Trophoblast cell (in vitro differentiated cells and primary cell): ENCODE measurements at regions not wholly inside any gene's neighbourhood (a gene's known extent, or its start where the extent isn't known, plus 50 kb on each side); places are given as distances from the start of the nearest gene placed in this dataset.

Source experiments
- DNase-seq, 2 donors: peaks; one replicate each; pipeline ENCODE4 v3.0.0-alpha.2; 2016
- H2AFZ ChIP-seq: 2 replicates; pipeline ENCODE4 v1.6.1; 2013; ENCODE audit warnings: low read length, moderate library complexity, mild to moderate bottlenecking; ENCODE audit not compliant: insufficient read depth, poor library complexity
- H2AK5ac ChIP-seq: 2 replicates; pipeline ENCODE4 v1.6.1; 2013; ENCODE audit warnings: mild to moderate bottlenecking, low read length
- H2BK120ac ChIP-seq: 2 replicates; pipeline ENCODE4 v1.6.1; 2013; ENCODE audit warnings: low read length, mild to moderate bottlenecking, moderate library complexity; ENCODE audit not compliant: insufficient read depth, poor library complexity
- H2BK12ac ChIP-seq: 2 replicates; pipeline ENCODE4 v1.6.1; 2013; ENCODE audit warnings: mild to moderate bottlenecking, low read length, moderate library complexity
- H2BK5ac ChIP-seq: 2 replicates; pipeline ENCODE4 v1.6.1; 2013; ENCODE audit warnings: low read length, low read depth, moderate library complexity, mild to moderate bottlenecking; ENCODE audit not compliant: poor library complexity
- H3K14ac ChIP-seq: 2 replicates; pipeline ENCODE4 v1.6.1; 2013; ENCODE audit warnings: mild to moderate bottlenecking, low read length
- H3K18ac ChIP-seq: 2 replicates; pipeline ENCODE4 v1.6.1; 2013; ENCODE audit warnings: mild to moderate bottlenecking, low read length
- H3K23ac ChIP-seq: 2 replicates; pipeline ENCODE4 v1.6.1; 2013; ENCODE audit warnings: low read length
- H3K27ac ChIP-seq: 2 replicates; pipeline ENCODE4 v1.5.1; 2013; ENCODE audit warnings: low read depth, mild to moderate bottlenecking, inconsistent platforms, low read length, moderate library complexity
- H3K27me3 ChIP-seq: 2 replicates; pipeline ENCODE4 v1.6.1; 2013; ENCODE audit warnings: inconsistent platforms, mild to moderate bottlenecking, low read length, moderate library complexity; ENCODE audit not compliant: insufficient read depth
- H3K36me3 ChIP-seq, 2 experiments: 1 replicate in 1 of 2; 2 replicates in 1 of 2; pipeline ENCODE4 v1.6.1; 2013; ENCODE audit warnings: low read length in 2 of 2, mild to moderate bottlenecking in 2 of 2, moderate library complexity in 1 of 2; ENCODE audit not compliant: insufficient read depth in 2 of 2, control insufficient read depth in 1 of 2
- H3K4ac ChIP-seq: 2 replicates; pipeline ENCODE4 v1.6.1; 2013; ENCODE audit warnings: low read depth, mild to moderate bottlenecking, low read length, moderate library complexity
- H3K4me1 ChIP-seq, 2 experiments: 1 replicate in 1 of 2; 2 replicates in 1 of 2; pipeline ENCODE4 v1.6.1; 2013; ENCODE audit warnings: low read length in 2 of 2, mild to moderate bottlenecking in 2 of 2, moderate library complexity in 1 of 2; ENCODE audit not compliant: insufficient read depth in 2 of 2, control insufficient read depth in 1 of 2
- H3K4me2 ChIP-seq: 2 replicates; pipeline ENCODE4 v1.6.1; 2013; ENCODE audit warnings: inconsistent platforms, mild to moderate bottlenecking, low read length, moderate library complexity
- H3K4me3 ChIP-seq: 2 replicates; pipeline ENCODE4 v1.5.1; 2013; ENCODE audit warnings: mild to moderate bottlenecking, low read depth, low read length, inconsistent platforms
- H3K79me1 ChIP-seq: one replicate; pipeline ENCODE4 v1.6.1; 2013; ENCODE audit warnings: low read length
- H3K79me2 ChIP-seq: 2 replicates; pipeline ENCODE4 v1.6.1; 2013; ENCODE audit warnings: low read length, mild to moderate bottlenecking; ENCODE audit not compliant: control insufficient read depth, insufficient read depth, poor library complexity
- H3K9ac ChIP-seq: 2 replicates; pipeline ENCODE4 v1.6.1; 2013; ENCODE audit warnings: mild to moderate bottlenecking, low read length
- H3K9me3 ChIP-seq: 2 replicates; pipeline ENCODE4 v1.6.1; 2013; ENCODE audit warnings: low read depth, mild to moderate bottlenecking, control low read depth, inconsistent platforms, low read length; ENCODE audit not compliant: insufficient read depth
- H4K12ac ChIP-seq: 2 replicates; pipeline ENCODE4 v1.6.1; 2013; ENCODE audit warnings: low read depth, mild to moderate bottlenecking, low read length, moderate library complexity
- H4K8ac ChIP-seq: 2 replicates; pipeline ENCODE4 v1.6.1; 2013; ENCODE audit warnings: low read depth, mild to moderate bottlenecking, low read length, moderate library complexity
- H4K91ac ChIP-seq: one replicate; pipeline ENCODE4 v1.6.1; 2013; ENCODE audit warnings: low read depth, mild to moderate bottlenecking, low read length, moderate library complexity
- WGBS: extraction: QIAGEN DNeasy Blood & Tissue Kit; methylation state at CpG from one replicate; pipeline ENCODE4 v1.1.7; 2013; ENCODE audit warnings: missing lambda C conversion rate; ENCODE audit not compliant: insufficient read length, insufficient coverage; ENCODE audit errors: extremely low coverage; 5-methylcytosine and 5-hydroxymethylcytosine counted together

GRCh38 chr10:131700506-131700905 is 200.3 kb upstream of the PPP2R2D start:
- DNase-seq = no peak
- H2BK12ac ChIP-seq = no peak overlapping the region
- WGBS = no CpG with 5 or more reads among the region's 10 CpGs

GRCh38 chr10:131701131-131701947 is 199.5 kb upstream of the PPP2R2D start:
- H3K9me3 ChIP-seq = peaks cover 4% of the 10 kb centered on the region
- H3K36me3 ChIP-seq = no peaks in the 10 kb centered on the region
- no peak overlapping the region for H3K14ac ChIP-seq
- no CpG with 5 or more reads among the region's 15 CpGs for WGBS
- H3K79me1 ChIP-seq = no peaks in the 10 kb centered on the region
- H2BK5ac ChIP-seq = no peak overlapping the region
- no peak overlapping the region for H3K27ac ChIP-seq
- no peak overlapping the region for H2BK120ac ChIP-seq
- no peak overlapping the region for H3K4ac ChIP-seq
- no peak overlapping the region for H3K4me3 ChIP-seq
- no peak overlapping the region for H2BK12ac ChIP-seq
- no peaks in the 10 kb centered on the region for H3K79me2 ChIP-seq
- no peak overlapping the region for H3K9ac ChIP-seq
- H3K18ac ChIP-seq = no peak overlapping the region
- no peak overlapping the region for H3K4me2 ChIP-seq
- no peaks in the 10 kb centered on the region for H3K27me3 ChIP-seq
- H4K91ac ChIP-seq = no peak overlapping the region
- H2AFZ ChIP-seq = no peak overlapping the region
- H2AK5ac ChIP-seq = no peak overlapping the region
- H3K4me1 ChIP-seq = no peaks in the 10 kb centered on the region
- H4K8ac ChIP-seq = no peak overlapping the region
- DNase-seq = no peak
- no peak overlapping the region for H3K23ac ChIP-seq
- no peak overlapping the region for H4K12ac ChIP-seq

More at GRCh38 chr10:131700506-131700905, 200.3 kb upstream of the PPP2R2D start:
- no peak overlapping the region for H2BK120ac ChIP-seq
- H4K91ac ChIP-seq = no peak overlapping the region
- no peak overlapping the region for H2AFZ ChIP-seq
- no peak overlapping the region for H3K14ac ChIP-seq
- H3K4ac ChIP-seq = no peak overlapping the region
- H3K23ac ChIP-seq = no peak overlapping the region
- H2BK5ac ChIP-seq = no peak overlapping the region
- H3K79me1 ChIP-seq = no peaks in the 10 kb centered on the region
- H3K4me1 ChIP-seq = no peaks in the 10 kb centered on the region
- H3K36me3 ChIP-seq = no peaks in the 10 kb centered on the region
- no peak overlapping the region for H3K27ac ChIP-seq
- H3K4me2 ChIP-seq = no peak overlapping the region
- H3K18ac ChIP-seq = no peak overlapping the region
- no peaks in the 10 kb centered on the region for H3K79me2 ChIP-seq
- H3K27me3 ChIP-seq = no peaks in the 10 kb centered on the region
- H2AK5ac ChIP-seq = no peak overlapping the region
- H4K8ac ChIP-seq = no peak overlapping the region
- no peak overlapping the region for H3K9ac ChIP-seq
- no peak overlapping the region for H4K12ac ChIP-seq
- peaks cover 2% of the 10 kb centered on the region for H3K9me3 ChIP-seq
- no peak overlapping the region for H3K4me3 ChIP-seq

- Histone ChIP-seq H3K4ac (no peak overlapping the region), H3K27me3 (no peaks in the 10 kb centered on the region), H2BK120ac (no peak overlapping the region), H3K18ac (no peak overlapping the region), H3K4me3 (no peak overlapping the region), H2BK12ac (no peak overlapping the region), H3K9me3 (peaks cover 14% of the 10 kb centered on the region), H2AFZ (no peak overlapping the region), H3K79me2 (no peaks in the 10 kb centered on the region), H4K91ac (no peak overlapping the region), H3K14ac (no peak overlapping the region), H3K36me3 (no peaks in the 10 kb centered on the region), H3K79me1 (no peaks in the 10 kb centered on the region), H3K4me1 (no peaks in the 10 kb centered on the region), H4K8ac (no peak overlapping the region), H3K9ac (no peak overlapping the region), H3K27ac (no peak overlapping the region), H3K23ac (no peak overlapping the region), H4K12ac (no peak overlapping the region), H3K4me2 (no peak overlapping the region), H2BK5ac (no peak overlapping the region), H2AK5ac (no peak overlapping the region)
- no peak for DNase-seq
- no CpG with 5 or more reads among the region's 23 CpGs for WGBS
These were observed 198.1 kb upstream of the PPP2R2D start for GRCh38 chr10:131702531-131703356.

- H3K4me1 ChIP-seq = no peaks in the 10 kb centered on the region
- no peak overlapping the region for H3K18ac ChIP-seq
- no peak overlapping the region for H3K4ac ChIP-seq
- H3K79me1 ChIP-seq = no peaks in the 10 kb centered on the region
- H2BK120ac ChIP-seq = no peak overlapping the region
- H2AFZ ChIP-seq = no peak overlapping the region
- no peak for DNase-seq
- no peaks in the 10 kb centered on the region for H3K79me2 ChIP-seq
- no peak overlapping the region for H2BK12ac ChIP-seq
- H3K9ac ChIP-seq = no peak overlapping the region
- no peaks in the 10 kb centered on the region for H3K27me3 ChIP-seq
- H3K9me3 ChIP-seq = peaks cover 14% of the 10 kb centered on the region
- H2AK5ac ChIP-seq = no peak overlapping the region
- H3K23ac ChIP-seq = no peak overlapping the region
- H4K8ac ChIP-seq = no peak overlapping the region
- H3K4me3 ChIP-seq = no peak overlapping the region
- H2BK5ac ChIP-seq = no peak overlapping the region
- no peak overlapping the region for H4K12ac ChIP-seq
- H3K27ac ChIP-seq = no peak overlapping the region
- no CpG with 5 or more reads among the region's 8 CpGs for WGBS
- H4K91ac ChIP-seq = no peak overlapping the region
- H3K36me3 ChIP-seq = no peaks in the 10 kb centered on the region
- no peak overlapping the region for H3K4me2 ChIP-seq
- no peak overlapping the region for H3K14ac ChIP-seq
These were observed 197.3 kb upstream of the PPP2R2D start for GRCh38 chr10:131703541-131703940.
